ENCODE measurements at regions not wholly inside any gene's neighbourhood (a gene's known extent, or its start where the extent isn't known, plus 50 kb on each side); places are given as distances from the start of the nearest gene placed in this dataset.
"Not testable (repeated sequence)": the region's sequence is repeated elsewhere in the genome, so short reads cannot be mapped to it uniquely, and the experiment has no call there.

GRCh38 chr20:1741309-1742048, 83.9 kb upstream of the SIRPG start:
- WGBS = 86% methylated on average over 6 of the region's 6 CpGs
- H3K9me3 ChIP-seq (ENCODE audit: insufficient read depth, low read depth, low read length) = no peaks in the 10 kb centered on the region

GRCh38 chr20:1737134-1737533, 79.6 kb upstream of the SIRPG start:
- Histone ChIP-seq H3K9me3 (ENCODE audit: insufficient read depth, low read depth, low read length) (no peaks in the 10 kb centered on the region), H3K27ac (ENCODE audit: low read depth, low read length) (no peak overlapping the region), H3K4me1 (ENCODE audit: insufficient read depth, low read length) (peaks cover 11% of the 10 kb centered on the region), H3K36me3 (ENCODE audit: insufficient read depth, low read length) (no peaks in the 10 kb centered on the region), H3K9ac (ENCODE audit: low read depth, low read length) (no peak overlapping the region), H3K4me3 (ENCODE audit: low read length) (no peak overlapping the region), H3K27me3 (ENCODE audit: insufficient read depth, low read length) (no peaks in the 10 kb centered on the region)
- no CpG with 5 or more reads among the region's 1 CpG for WGBS

More at GRCh38 chr20:1741309-1742048, 83.9 kb upstream of the SIRPG start:
- Histone ChIP-seq H3K9ac (ENCODE audit: low read depth, low read length) (no peak overlapping the region), H3K27ac (ENCODE audit: low read depth, low read length) (no peak overlapping the region), H3K27me3 (ENCODE audit: insufficient read depth, low read length) (no peaks in the 10 kb centered on the region), H3K4me3 (ENCODE audit: low read length) (no peak overlapping the region), H3K36me3 (ENCODE audit: insufficient read depth, low read length) (no peaks in the 10 kb centered on the region), H3K4me1 (ENCODE audit: insufficient read depth, low read length) (peaks cover 8% of the 10 kb centered on the region; the same call in 1 of the 2 replicates)

- Histone ChIP-seq H3K36me3 (ENCODE audit: insufficient read depth, low read length) (no peaks in the 10 kb centered on the region), H3K9ac (ENCODE audit: low read depth, low read length) (no peak overlapping the region), H3K27me3 (ENCODE audit: insufficient read depth, low read length) (no peaks in the 10 kb centered on the region), H3K27ac (ENCODE audit: low read depth, low read length) (no peak overlapping the region), H3K9me3 (ENCODE audit: insufficient read depth, low read depth, low read length) (no peaks in the 10 kb centered on the region), H3K4me3 (ENCODE audit: low read length) (no peak overlapping the region), H3K4me1 (ENCODE audit: insufficient read depth, low read length) (peaks cover 11% of the 10 kb centered on the region)
- 96% methylated on average over 35 of the region's 35 CpGs for WGBS
These were observed 78.0 kb upstream of the SIRPG start for GRCh38 chr20:1735417-1736089.

GRCh38 chr20:1734269-1734858, 76.8 kb upstream of the SIRPG start:
- no peaks in the 10 kb centered on the region for H3K27me3 ChIP-seq (ENCODE audit: insufficient read depth, low read length)
- 82% methylated on average over 4 of the region's 4 CpGs for WGBS
- no peak overlapping the region for H3K27ac ChIP-seq (ENCODE audit: low read depth, low read length)
- H3K4me3 ChIP-seq (ENCODE audit: low read length) = no peak overlapping the region
- H3K4me1 ChIP-seq (ENCODE audit: insufficient read depth, low read length) = peaks cover 9% of the 10 kb centered on the region
- no peaks in the 10 kb centered on the region for H3K9me3 ChIP-seq (ENCODE audit: insufficient read depth, low read depth, low read length)
- no peaks in the 10 kb centered on the region for H3K36me3 ChIP-seq (ENCODE audit: insufficient read depth, low read length)
- no peak overlapping the region for H3K9ac ChIP-seq (ENCODE audit: low read depth, low read length)

GRCh38 chr20:1731828-1732375, 74.3 kb upstream of the SIRPG start:
- H3K9ac ChIP-seq (ENCODE audit: low read depth, low read length); H3K4me1 ChIP-seq (ENCODE audit: insufficient read depth, low read length); H3K4me3 ChIP-seq (ENCODE audit: low read length); H3K9me3 ChIP-seq (ENCODE audit: insufficient read depth, low read depth, low read length); H3K36me3 ChIP-seq (ENCODE audit: insufficient read depth, low read length); H3K27me3 ChIP-seq (ENCODE audit: insufficient read depth, low read length); H3K27ac ChIP-seq (ENCODE audit: low read depth, low read length): not testable (repeated sequence)
- 93% methylated on average over 6 of the region's 6 CpGs for WGBS

GRCh38 chr20:1730981-1731711, 73.6 kb upstream of the SIRPG start:
- H3K9me3 ChIP-seq (ENCODE audit: insufficient read depth, low read depth, low read length); H3K4me1 ChIP-seq (ENCODE audit: insufficient read depth, low read length); H3K36me3 ChIP-seq (ENCODE audit: insufficient read depth, low read length); H3K27me3 ChIP-seq (ENCODE audit: insufficient read depth, low read length); H3K9ac ChIP-seq (ENCODE audit: low read depth, low read length); H3K4me3 ChIP-seq (ENCODE audit: low read length); H3K27ac ChIP-seq (ENCODE audit: low read depth, low read length): not testable (repeated sequence)
- 90% methylated on average over 8 of the region's 8 CpGs for whole genome bisulfite sequencing

- H3K36me3 ChIP-seq (ENCODE audit: insufficient read depth, low read length); H3K27me3 ChIP-seq (ENCODE audit: insufficient read depth, low read length); H3K9me3 ChIP-seq (ENCODE audit: insufficient read depth, low read depth, low read length); H3K27ac ChIP-seq (ENCODE audit: low read depth, low read length); H3K9ac ChIP-seq (ENCODE audit: low read depth, low read length); H3K4me3 ChIP-seq (ENCODE audit: low read length): not testable (repeated sequence)
- peaks cover 10% of the 10 kb centered on the region for H3K4me1 ChIP-seq (ENCODE audit: insufficient read depth, low read length)
- 68% methylated on average over 3 of the region's 3 CpGs for WGBS
These were observed 69.7 kb upstream of the SIRPG start for GRCh38 chr20:1727303-1727702.

- WGBS = 92% methylated on average over 3 of the region's 3 CpGs
- Histone ChIP-seq H3K27me3 (ENCODE audit: insufficient read depth, low read length) (peaks cover 26% of the 10 kb centered on the region), H3K4me1 (ENCODE audit: insufficient read depth, low read length) (peaks cover 20% of the 10 kb centered on the region), H3K9me3 (ENCODE audit: insufficient read depth, low read depth, low read length) (no peaks in the 10 kb centered on the region), H3K36me3 (ENCODE audit: insufficient read depth, low read length) (no peaks in the 10 kb centered on the region), H3K27ac (ENCODE audit: low read depth, low read length) (no peak overlapping the region), H3K9ac (ENCODE audit: low read depth, low read length) (no peak overlapping the region), H3K4me3 (ENCODE audit: low read length) (no peak overlapping the region)
These were observed 67.3 kb upstream of the SIRPG start for GRCh38 chr20:1724901-1725300.

- H3K9ac ChIP-seq (ENCODE audit: low read depth, low read length) = no peak overlapping the region
- H3K36me3 ChIP-seq (ENCODE audit: insufficient read depth, low read length) = no peaks in the 10 kb centered on the region
- H3K27ac ChIP-seq (ENCODE audit: low read depth, low read length) = peak overlapping the region; percentile 74; the same call in 1 of the 2 replicates
- WGBS = 67% methylated on average over 2 of the region's 2 CpGs
- no peaks in the 10 kb centered on the region for H3K9me3 ChIP-seq (ENCODE audit: insufficient read depth, low read depth, low read length)
- H3K4me1 ChIP-seq (ENCODE audit: insufficient read depth, low read length) = peaks cover 20% of the 10 kb centered on the region
- no peak overlapping the region for H3K4me3 ChIP-seq (ENCODE audit: low read length)
- H3K27me3 ChIP-seq (ENCODE audit: insufficient read depth, low read length) = peaks cover 44% of the 10 kb centered on the region
These were observed 65.0 kb upstream of the SIRPG start for GRCh38 chr20:1722513-1723050.

GRCh38 chr20:1721687-1722512, 64.3 kb upstream of the SIRPG start:
- Histone ChIP-seq H3K27me3 (ENCODE audit: insufficient read depth, low read length) (peaks cover 44% of the 10 kb centered on the region), H3K9me3 (ENCODE audit: insufficient read depth, low read depth, low read length) (no peaks in the 10 kb centered on the region), H3K27ac (ENCODE audit: low read depth, low read length) (peak overlapping the region; percentile 60; the same call in 1 of the 2 replicates), H3K4me3 (ENCODE audit: low read length) (no peak overlapping the region), H3K9ac (ENCODE audit: low read depth, low read length) (no peak overlapping the region), H3K4me1 (ENCODE audit: insufficient read depth, low read length) (peaks cover 20% of the 10 kb centered on the region), H3K36me3 (ENCODE audit: insufficient read depth, low read length) (no peaks in the 10 kb centered on the region)
- 32% methylated on average over 5 of the region's 6 CpGs for WGBS
